ENCODE measurements at regions not wholly inside any gene's neighbourhood (a gene's known extent, or its start where the extent isn't known, plus 50 kb on each side); places are given as distances from the start of the nearest gene placed in this dataset.

- TF ChIP-seq, protein P1, sequence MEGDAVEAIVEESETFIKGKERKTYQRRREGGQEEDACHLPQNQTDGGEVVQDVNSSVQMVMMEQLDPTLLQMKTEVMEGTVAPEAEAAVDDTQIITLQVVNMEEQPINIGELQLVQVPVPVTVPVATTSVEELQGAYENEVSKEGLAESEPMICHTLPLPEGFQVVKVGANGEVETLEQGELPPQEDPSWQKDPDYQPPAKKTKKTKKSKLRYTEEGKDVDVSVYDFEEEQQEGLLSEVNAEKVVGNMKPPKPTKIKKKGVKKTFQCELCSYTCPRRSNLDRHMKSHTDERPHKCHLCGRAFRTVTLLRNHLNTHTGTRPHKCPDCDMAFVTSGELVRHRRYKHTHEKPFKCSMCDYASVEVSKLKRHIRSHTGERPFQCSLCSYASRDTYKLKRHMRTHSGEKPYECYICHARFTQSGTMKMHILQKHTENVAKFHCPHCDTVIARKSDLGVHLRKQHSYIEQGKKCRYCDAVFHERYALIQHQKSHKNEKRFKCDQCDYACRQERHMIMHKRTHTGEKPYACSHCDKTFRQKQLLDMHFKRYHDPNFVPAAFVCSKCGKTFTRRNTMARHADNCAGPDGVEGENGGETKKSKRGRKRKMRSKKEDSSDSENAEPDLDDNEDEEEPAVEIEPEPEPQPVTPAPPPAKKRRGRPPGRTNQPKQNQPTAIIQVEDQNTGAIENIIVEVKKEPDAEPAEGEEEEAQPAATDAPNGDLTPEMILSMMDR (IDR thresholded peaks at IDR 0.05) = no peak
- TF ChIP-seq EZH2 (IDR thresholded peaks at IDR 0.05; ENCODE audit: borderline replicate concordance, insufficient read depth, low read depth, low read length, poor library complexity, severe bottlenecking) = no peak
Observed at GRCh38 chr2:147368306-147368705, 476.5 kb upstream of the ACVR2A start.
